PFSK-1 (cell line): ENCODE measurements at regions not wholly inside any gene's neighbourhood (a gene's known extent, or its start where the extent isn't known, plus 50 kb on each side); places are given as distances from the start of the nearest gene placed in this dataset.

Experiments
- FOXP2 ChIP-seq: optimal IDR thresholded peaks from 2 replicates; pipeline ENCODE3; 2011; ENCODE audit warnings: borderline replicate concordance, control low read depth, inconsistent platforms; ENCODE audit not compliant: insufficient read depth; ENCODE audit errors: extremely low read length, extremely low read depth
- POLR2AphosphoS5 ChIP-seq: IDR thresholded peaks from 2 replicates; pipeline ENCODE4 v1.6.1; 2012; ENCODE audit warnings: low read depth, mild to moderate bottlenecking, control low read depth, low read length, moderate library complexity
- REST ChIP-seq, 2 experiments: IDR thresholded peaks; 2 replicates each; pipeline versions ENCODE4 v1.6.1 to v1.8.0; 2011 to 2012; ENCODE audit warnings: low read depth in 2 of 2, low read length in 2 of 2, control low read depth in 1 of 2, inconsistent platforms in 1 of 2, mild to moderate bottlenecking in 1 of 2, moderate library complexity in 1 of 2; ENCODE audit not compliant: insufficient read depth in 1 of 2
- SIN3A ChIP-seq: IDR thresholded peaks from 2 replicates; pipeline ENCODE4 v1.6.1; 2012; ENCODE audit warnings: mild to moderate bottlenecking, low read length, moderate library complexity, borderline replicate concordance; ENCODE audit not compliant: insufficient read depth
- TAF1 ChIP-seq: IDR thresholded peaks from 2 replicates; pipeline ENCODE4 v1.6.1; 2012; ENCODE audit warnings: low read length, control low read depth, borderline replicate concordance; ENCODE audit not compliant: insufficient read depth

- TF ChIP-seq REST (IDR thresholded peaks at IDR 0.05; ENCODE audit: insufficient read depth in 1 of 2, low read depth in 2 of 2, low read length in 2 of 2) (no peak), FOXP2 (no peak), TAF1 (no peak), POLR2AphosphoS5 (no peak), SIN3A (no peak)
Observed at GRCh38 chr20:43857932-43858331, 56.7 kb upstream of the TOX2 start.
